Head of caudate nucleus (tissue), 42 donors: ENCODE measurements at regions not wholly inside any gene's neighbourhood (a gene's known extent, or its start where the extent isn't known, plus 50 kb on each side); places are given as distances from the start of the nearest gene placed in this dataset.

ENCODE experiments used
- DNase-seq, 42 donors: peaks; one replicate each; pipeline versions ENCODE4 v3.0.0 to v3.0.0-alpha.2; 2020 to 2021; ENCODE audit warnings: mixed read lengths in 7 of 42
- intact Hi-C: fragments of 100-400 bp; cut with DNase I; formaldehyde crosslinking; loops from one replicate; pipeline ENCODE4 v1.15.0; 2022

DNA sequence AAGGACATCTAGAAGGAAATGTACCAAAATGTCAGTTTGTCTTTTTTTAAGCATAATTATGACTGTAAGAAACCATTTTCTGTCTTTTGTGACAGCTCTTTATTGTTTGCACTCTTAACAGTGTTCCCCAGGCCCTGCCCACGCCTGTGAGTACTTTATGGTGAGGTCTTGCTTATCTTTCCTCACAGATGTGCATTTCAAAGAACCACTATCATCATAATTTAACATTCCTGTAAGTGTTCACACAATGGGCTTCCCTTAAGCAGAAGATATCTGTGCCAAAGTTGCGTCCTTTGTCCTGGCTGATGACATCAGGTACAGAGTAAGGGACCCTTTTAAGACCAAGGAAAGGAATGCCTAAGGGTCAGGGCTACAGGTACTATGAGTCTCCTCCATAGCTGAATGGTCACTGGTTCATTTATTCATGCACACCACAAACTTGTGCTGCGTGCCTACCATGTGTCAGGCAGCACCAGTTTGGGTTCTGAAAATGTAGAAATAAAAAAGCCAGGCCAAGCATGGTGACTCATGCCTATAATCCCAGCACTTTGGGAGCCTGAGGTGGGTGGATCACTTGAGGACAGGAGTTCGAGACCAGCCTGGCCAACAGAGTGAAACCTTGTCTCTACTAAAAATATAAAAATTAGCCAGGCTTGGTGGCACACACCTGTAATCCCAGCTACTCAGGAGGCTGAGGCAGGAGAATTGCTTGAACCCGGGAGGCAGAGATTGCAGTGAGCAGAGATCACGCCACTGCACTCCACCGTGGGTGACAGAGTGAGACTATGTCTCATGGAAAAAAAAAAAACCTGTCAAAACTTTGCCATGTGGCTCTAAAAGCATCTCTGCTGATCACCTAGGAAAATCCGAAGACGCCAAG is 55.4 kb upstream of the NLK start:
- intact Hi-C loops, result no loop called here
- no peak for DNase-seq

DNA sequence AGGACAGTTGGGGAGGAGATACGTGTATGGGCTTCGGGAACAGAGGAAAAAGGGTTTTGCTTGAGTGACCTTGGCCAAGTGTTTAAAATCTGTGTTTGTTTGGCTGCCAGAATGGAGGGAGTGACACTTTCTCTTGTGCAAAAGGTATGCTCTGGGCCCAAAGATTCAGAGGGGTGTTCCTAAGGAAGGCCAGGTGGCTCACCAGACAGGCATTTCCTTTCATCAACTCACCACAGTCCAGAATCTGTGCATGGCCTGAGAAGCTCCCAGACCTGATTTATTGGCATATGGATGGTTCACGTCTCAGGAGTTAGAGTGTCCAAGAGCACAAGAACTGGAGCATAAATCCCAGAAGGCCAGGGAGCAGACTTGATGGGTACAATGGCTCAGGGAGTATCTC is 53.4 kb upstream of the NLK start:
- DNase-seq, result no peak
- intact Hi-C loops, result no loop called here

DNA sequence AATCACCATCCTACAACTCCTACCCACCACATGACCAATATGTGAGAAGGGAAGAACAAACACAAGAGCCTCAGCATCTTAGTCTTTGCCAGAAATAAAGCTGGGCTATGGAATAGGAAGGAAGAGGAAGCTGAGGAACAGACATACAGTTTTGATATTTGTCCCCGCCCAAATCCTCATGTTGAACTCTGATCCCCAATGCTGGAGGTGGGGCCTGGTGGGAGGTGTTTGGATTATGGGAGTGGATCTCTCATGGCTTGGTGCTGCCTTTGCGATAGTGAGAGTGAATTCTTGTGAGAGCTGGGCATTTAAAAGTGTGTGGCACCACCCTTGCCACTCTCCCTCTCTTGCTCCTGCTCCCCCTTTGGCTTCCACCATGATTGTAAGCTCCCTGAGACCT is 52.4 kb upstream of the NLK start:
- intact Hi-C loops, result no loop called here

DNA sequence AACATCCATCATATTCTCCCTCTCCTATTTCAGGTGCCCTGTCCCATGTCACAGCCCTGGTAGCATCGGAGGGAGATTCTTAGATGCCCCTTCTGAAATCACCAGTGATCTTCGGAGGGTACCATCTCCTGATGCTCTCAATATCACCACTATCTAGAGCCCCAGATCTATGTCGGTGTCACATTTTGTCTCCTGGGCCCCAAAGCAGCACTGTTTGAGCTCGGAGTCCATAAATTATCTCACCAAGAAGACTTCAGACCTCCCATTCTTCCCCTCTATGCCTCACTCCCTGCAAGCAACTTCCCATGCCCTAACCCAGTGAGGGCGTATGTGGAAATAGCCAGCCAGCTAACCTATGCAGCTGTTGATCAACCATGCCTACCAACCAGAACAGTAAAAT is 51.5 kb upstream of the NLK start:
- intact Hi-C loops, result no loop called here
- no peak for DNase-seq

More for the DNA sequence above, 52.4 kb upstream of the NLK start:
- DNase-seq, result no peak

DNA sequence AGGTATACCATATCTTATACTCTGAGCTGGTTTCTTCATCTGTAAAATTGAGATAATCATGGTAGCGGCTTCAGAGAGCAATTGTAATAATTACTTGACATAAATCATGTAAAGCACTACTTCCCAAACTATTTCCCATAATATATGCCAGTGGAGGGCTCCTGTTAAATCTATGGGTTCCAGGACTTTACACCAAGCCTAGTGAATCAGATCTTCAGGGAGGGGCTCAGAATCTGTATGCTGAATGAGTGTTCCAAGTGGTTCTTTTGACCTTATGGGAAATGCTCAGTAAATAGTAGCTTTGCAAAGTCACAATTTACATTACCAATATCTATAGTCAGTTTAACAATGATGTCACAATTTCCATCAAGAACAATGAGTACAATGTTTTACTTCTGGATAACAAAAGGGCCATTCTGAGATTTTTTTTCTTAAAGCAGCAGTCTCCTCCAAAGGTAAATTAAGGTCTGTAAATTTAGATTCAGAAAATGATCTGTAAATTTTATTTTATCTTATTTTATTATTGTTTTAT is 50.9 kb upstream of the NLK start:
- DNase-seq, result no peak
- intact Hi-C loops, result no loop called here
